SK-N-SH (cell line): ENCODE measurements at regions not wholly inside any gene's neighbourhood (a gene's known extent, or its start where the extent isn't known, plus 50 kb on each side); places are given as distances from the start of the nearest gene placed in this dataset.

Experiments used
- CTCF ChIA-PET: fragments of 300-600, 350-600 bp; formaldehyde crosslinking; extraction: SDS; loops from one replicate; lab custom pipeline; 2021; lab: Yijun Ruan, JAX
- POLR2A ChIA-PET: fragments of 350-600 bp; sonication (Branson Sonifier 250); formaldehyde crosslinking; extraction: SDS; loops from one replicate; lab custom pipeline; 2020; ENCODE audit warnings: antibody characterized with exemption, inconsistent platforms; lab: Yijun Ruan, JAX
- DNase-seq: peaks from one replicate; pipeline ENCODE4 v3.0.0; 2012
- H2AFZ ChIP-seq: fragments of 200-600 bp; sonication (generic); 2 replicates; pipeline ENCODE4 v1.8.1; 2016; ENCODE audit warnings: antibody characterized with exemption, mild to moderate bottlenecking, low read depth
- H3F3A ChIP-seq: fragments of 200-600 bp; sonication (generic); replicated peaks from 2 replicates; pipeline ENCODE3; 2016; ENCODE audit warnings: antibody characterized with exemption, mild to moderate bottlenecking; ENCODE audit not compliant: insufficient read depth
- H3K27ac ChIP-seq, 2 experiments: fragments of 200-500 bp in 1 of 2; fragments of 200-600 bp in 1 of 2; sonication (Bioruptor generic) in 1 of 2; sonication (generic), shearing (Covaris generic) in 1 of 2; 2 replicates each; pipeline versions ENCODE4 v1.5.1 to v1.6.1; 2014 to 2016; ENCODE audit warnings: low read depth in 2 of 2, inconsistent platforms in 1 of 2, low read length in 1 of 2, mild to moderate bottlenecking in 1 of 2, mixed read lengths in 1 of 2
- H3K27me3 ChIP-seq: fragments of 200-600 bp; sonication (generic), shearing (Covaris generic); 2 replicates; pipeline ENCODE4 v1.6.1; 2016; ENCODE audit warnings: mixed run types; ENCODE audit not compliant: insufficient read depth
- H3K36me3 ChIP-seq, 2 experiments: fragments of 200-500 bp in 1 of 2; fragments of 200-600 bp in 1 of 2; sonication (Bioruptor generic) in 1 of 2; sonication (generic) in 1 of 2; replicated peaks in 1 of 2; 2 replicates each; pipeline versions ENCODE3 to v1.5.1; 2014 to 2016; ENCODE audit warnings: low read length in 1 of 2, mild to moderate bottlenecking in 1 of 2; ENCODE audit not compliant: insufficient read depth in 2 of 2, control insufficient read depth in 1 of 2
- H3K4me1 ChIP-seq, 2 experiments: fragments of 200-500 bp in 1 of 2; fragments of 200-600 bp in 1 of 2; sonication (Bioruptor generic) in 1 of 2; sonication (generic), shearing (Covaris generic) in 1 of 2; 2 replicates each; pipeline versions ENCODE4 v1.5.1 to v1.6.1; 2014 to 2016; ENCODE audit warnings: low read depth in 1 of 2, low read length in 1 of 2, mixed run types in 1 of 2; ENCODE audit not compliant: insufficient read depth in 2 of 2, control insufficient read depth in 1 of 2
- H3K4me2 ChIP-seq: fragments of 200-600 bp; sonication (generic), shearing (Covaris generic); 2 replicates; pipeline ENCODE4 v1.6.1; 2017; ENCODE audit warnings: mixed run types
- H3K4me3 ChIP-seq, 2 experiments: fragments of 200-500 bp in 1 of 2; fragments of 200-600 bp in 1 of 2; sonication (Bioruptor generic) in 1 of 2; sonication (generic), shearing (Covaris generic) in 1 of 2; 2 replicates each; pipeline versions ENCODE4 v1.5.1 to v1.8.1; 2014 to 2016; ENCODE audit warnings: low read depth in 2 of 2, inconsistent platforms in 1 of 2, low read length in 1 of 2, mild to moderate bottlenecking in 1 of 2, mixed read lengths in 1 of 2, moderate library complexity in 1 of 2
- H3K79me2 ChIP-seq: fragments of 200-600 bp; sonication (generic); 2 replicates; pipeline ENCODE4 v1.8.1; 2017; ENCODE audit warnings: mild to moderate bottlenecking; ENCODE audit not compliant: insufficient read depth
- H3K9ac ChIP-seq: fragments of 200-600 bp; sonication (generic); 2 replicates; pipeline ENCODE4 v1.6.1; 2017; ENCODE audit warnings: mixed run types
- H3K9me2 ChIP-seq: fragments of 200-600 bp; sonication (generic); 2 replicates; pipeline ENCODE4 v1.6.1; 2017; ENCODE audit warnings: mixed run types
- H3K9me3 ChIP-seq: fragments of 200-600 bp; sonication (generic); 2 replicates; pipeline ENCODE4 v1.6.1; 2017; ENCODE audit warnings: mixed run types, mild to moderate bottlenecking, moderate library complexity
- H4K20me1 ChIP-seq: fragments of 200-600 bp; sonication (generic); 2 replicates; pipeline ENCODE4 v1.6.1; 2017; ENCODE audit warnings: mild to moderate bottlenecking, mixed run types; ENCODE audit not compliant: insufficient read depth
- CHD2 ChIP-seq: fragments of 150-350 bp; IDR thresholded peaks from 2 replicates; pipeline ENCODE4 v1.6.1; 2018; ENCODE audit warnings: low read length; ENCODE audit not compliant: partially characterized antibody
- GABPA ChIP-seq: IDR thresholded peaks from 2 replicates; pipeline ENCODE4 v1.4.0; 2012; ENCODE audit warnings: low read depth, mild to moderate bottlenecking
- IRF3 ChIP-seq: fragments of 150-350 bp; IDR thresholded peaks from 2 replicates; pipeline ENCODE4 v1.6.1; 2016; ENCODE audit warnings: mild to moderate bottlenecking, low read depth, low read length
- MXI1 ChIP-seq: IDR thresholded peaks from 2 replicates; pipeline ENCODE4 v1.6.1; 2012; ENCODE audit warnings: mild to moderate bottlenecking, low read depth, low read length, improper control_type of control experiment
- PBX3 ChIP-seq: IDR thresholded peaks from 2 replicates; pipeline ENCODE4; 2012
- POLR2AphosphoS5 ChIP-seq: IDR thresholded peaks from 2 replicates; pipeline ENCODE4 v1.6.1; 2012; ENCODE audit warnings: low read depth, low read length
- RAD21 ChIP-seq: IDR thresholded peaks from 2 replicates; pipeline ENCODE4 v1.6.1; 2012; ENCODE audit warnings: mild to moderate bottlenecking, low read length
- RCOR1 ChIP-seq: fragments of 150-350 bp; IDR thresholded peaks from 2 replicates; pipeline ENCODE4 v1.6.1; 2017; ENCODE audit warnings: antibody characterized with exemption, low read length
- REST ChIP-seq: IDR thresholded peaks from 2 replicates; pipeline ENCODE4 v1.6.1; 2012; ENCODE audit warnings: mild to moderate bottlenecking, low read depth, low read length, moderate library complexity
- RFX5 ChIP-seq: IDR thresholded peaks from 2 replicates; pipeline ENCODE4 v1.6.1; 2012; ENCODE audit warnings: mild to moderate bottlenecking, improper control_type of control experiment, low read length
- SMC3 ChIP-seq: IDR thresholded peaks from 2 replicates; pipeline ENCODE4 v1.6.1; 2012; ENCODE audit warnings: low read depth, low read length, improper control_type of control experiment
- TCF12 ChIP-seq: IDR thresholded peaks from 2 replicates; pipeline ENCODE4 v1.4.0; 2012
- WGBS: methylation state at CpG from one replicate; pipeline ENCODE4 v1.1.6; 2017; ENCODE audit warnings: low lambda C conversion rate; 5-methylcytosine and 5-hydroxymethylcytosine counted together

- no peak for TF ChIP-seq IRF3
These were observed 84.0 kb upstream of the USP25 start (continued) for GRCh38 chr21:15645830-15646229.

- ChIA-PET POLR2A (no interaction called here), CTCF (no interaction called here)
These were observed 79.0 kb upstream of the USP25 start for GRCh38 chr21:15650735-15651134.

More at GRCh38 chr21:15650735-15651134, 79.0 kb upstream of the USP25 start:
- no peaks in the 10 kb centered on the region for H3K9me3 ChIP-seq
- no peak overlapping the region for H3K27ac ChIP-seq
- no peaks in the 10 kb centered on the region for H3K36me3 ChIP-seq
- H3K4me2 ChIP-seq = no peak overlapping the region
- H3K9me2 ChIP-seq = no peaks in the 10 kb centered on the region
- H2AFZ ChIP-seq = no peak overlapping the region
- no peak for DNase-seq
- no peak for TF ChIP-seq PBX3
- no peak for TF ChIP-seq SMC3
- no peak for TF ChIP-seq POLR2AphosphoS5
- no peak for TF ChIP-seq RAD21
- TF ChIP-seq GABPA = no peak
- TF ChIP-seq MXI1 = no peak
- TF ChIP-seq REST = no peak
- no peak for TF ChIP-seq TCF12
- no peak for TF ChIP-seq CHD2
- no peak for TF ChIP-seq RFX5
- no peak for TF ChIP-seq RCOR1
- 54% methylated on average over 3 of the region's 3 CpGs for whole genome bisulfite sequencing
- no peak overlapping the region for H3K4me3 ChIP-seq
- H3K27me3 ChIP-seq = no peaks in the 10 kb centered on the region
- H3K9ac ChIP-seq = no peak overlapping the region
- no peaks in the 10 kb centered on the region for H3K79me2 ChIP-seq
- no peaks in the 10 kb centered on the region for H4K20me1 ChIP-seq
- peaks cover 0 to 10% of the 10 kb centered on the region in 2 experiments; a peak in 2 of 4 replicates for H3K4me1 ChIP-seq
- H3F3A ChIP-seq = no peaks in the 10 kb centered on the region
